ENCODE measurements at regions not wholly inside any gene's neighbourhood (a gene's known extent, or its start where the extent isn't known, plus 50 kb on each side); places are given as distances from the start of the nearest gene placed in this dataset.
"Not testable (repeated sequence)": the region's sequence is repeated elsewhere in the genome, so short reads cannot be mapped to it uniquely, and the experiment has no call there.

DNA sequence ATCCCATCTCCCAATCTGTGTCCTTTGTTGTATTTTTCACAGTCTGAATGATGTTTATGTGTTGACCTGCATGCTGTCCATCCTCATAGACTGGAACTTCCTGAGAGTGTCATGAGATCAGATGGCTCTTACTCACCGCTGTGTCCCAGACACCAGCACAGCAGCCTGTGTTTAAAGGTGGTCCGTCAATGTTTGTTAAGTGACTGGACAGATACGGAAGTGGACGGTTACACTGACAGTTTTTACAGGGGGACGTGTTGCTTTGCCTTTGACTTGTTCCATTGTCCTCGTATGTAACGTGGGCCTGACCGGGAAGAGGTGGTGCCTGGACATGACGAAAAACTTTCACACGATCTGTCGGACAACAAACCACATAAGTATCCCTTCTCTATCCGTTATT, 56.7 kb upstream of the SULF2 start:
- not testable (repeated sequence) for TF ChIP-seq ZNF232 (CRISPR knock-in tag; IDR thresholded peaks at IDR 0.05; ENCODE audit: borderline replicate concordance); CHD2 (IDR thresholded peaks at IDR 0.05; ENCODE audit: low read depth, low read length)
- TF ChIP-seq, protein P1, sequence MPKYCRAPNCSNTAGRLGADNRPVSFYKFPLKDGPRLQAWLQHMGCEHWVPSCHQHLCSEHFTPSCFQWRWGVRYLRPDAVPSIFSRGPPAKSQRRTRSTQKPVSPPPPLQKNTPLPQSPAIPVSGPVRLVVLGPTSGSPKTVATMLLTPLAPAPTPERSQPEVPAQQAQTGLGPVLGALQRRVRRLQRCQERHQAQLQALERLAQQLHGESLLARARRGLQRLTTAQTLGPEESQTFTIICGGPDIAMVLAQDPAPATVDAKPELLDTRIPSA (CRISPR knock-in tag; IDR thresholded peaks at IDR 0.05; ENCODE audit: borderline replicate concordance), result not testable (repeated sequence)
